ENCODE measurements at regions not wholly inside any gene's neighbourhood (a gene's known extent, or its start where the extent isn't known, plus 50 kb on each side); places are given as distances from the start of the nearest gene placed in this dataset.

- no peaks in the 10 kb centered on the region for H4K20me1 ChIP-seq (ENCODE audit: insufficient read depth, low read length)
- H3K36me3 ChIP-seq (replicated peaks in 1 of 2; ENCODE audit: control insufficient read depth in 1 of 2, insufficient read depth in 2 of 2, low read length in 2 of 2): no peaks in the 10 kb centered on the region
- no peaks in the 10 kb centered on the region for H3K4me1 ChIP-seq (ENCODE audit: insufficient read depth, low read length)
- no TSS peak for BruUV-seq (replicated peaks)
- no peak overlapping the region for H3K4me2 ChIP-seq (ENCODE audit: low read depth, low read length)
- H3K9me3 ChIP-seq (ENCODE audit: low read length): no peaks in the 10 kb centered on the region
- 42% methylated on average over 2 of the region's 2 CpGs for WGBS (ENCODE audit: low lambda C conversion rate)
- no peak overlapping the region for H3K27ac ChIP-seq (ENCODE audit: extremely low read length, insufficient read depth, low read length)
- H3K9ac ChIP-seq (ENCODE audit: insufficient read depth, low read depth, low read length): no peak overlapping the region
- ATAC-seq (no peak), FAIRE-seq (no peak), DNase-seq (ENCODE audit: low spot score) (no peak)
- POLR2A ChIA-PET: no interaction called here
- no peak overlapping the region for H2AFZ ChIP-seq (ENCODE audit: low read length)
- no peak overlapping the region for H3K4me3 ChIP-seq (replicated peaks in 1 of 3; ENCODE audit: insufficient read depth in 1 of 3, low read depth in 2 of 3, low read length in 3 of 3)
- H3K79me2 ChIP-seq (ENCODE audit: insufficient read depth, low read length): no peaks in the 10 kb centered on the region
- TF ChIP-seq ZBTB7A (CRISPR knock-in tag; IDR thresholded peaks at IDR 0.05): no peak
- no peak for TF ChIP-seq ZEB1 (IDR thresholded peaks at IDR 0.05; ENCODE audit: insufficient replicate concordance, low read depth)
- TF ChIP-seq ZNF24 (IDR thresholded peaks at IDR 0.05): no peak
- no peak for TF ChIP-seq ZNF3 (CRISPR knock-in tag; IDR thresholded peaks at IDR 0.05)
- TF ChIP-seq ZNF430 (CRISPR knock-in tag; IDR thresholded peaks at IDR 0.05): no peak
- no peak for TF ChIP-seq ZKSCAN5 (CRISPR knock-in tag; IDR thresholded peaks at IDR 0.05)
- no peak for TF ChIP-seq ZNF230 (CRISPR knock-in tag; IDR thresholded peaks at IDR 0.05)
- TF ChIP-seq ZNF772 (CRISPR knock-in tag; IDR thresholded peaks at IDR 0.05): no peak
- TF ChIP-seq SOX6 (IDR thresholded peaks at IDR 0.05): no peak
- no peak for TF ChIP-seq SOX6 (CRISPR knock-in tag; IDR thresholded peaks at IDR 0.05)
- TF ChIP-seq SMYD3 (CRISPR knock-in tag; IDR thresholded peaks at IDR 0.05): no peak
- TF ChIP-seq ZNF720 (CRISPR knock-in tag; IDR thresholded peaks at IDR 0.05): no peak
- TF ChIP-seq PREB (CRISPR knock-in tag; IDR thresholded peaks at IDR 0.05): no peak
- no peak for TF ChIP-seq CHD2 (IDR thresholded peaks at IDR 0.05; ENCODE audit: low read depth, low read length)
- TF ChIP-seq HMG20B (CRISPR knock-in tag; conservative IDR thresholded peaks at IDR 0.05): no peak
- TF ChIP-seq MIXL1 (CRISPR knock-in tag; IDR thresholded peaks at IDR 0.05): no peak
- no peak for TF ChIP-seq E2F1 (CRISPR knock-in tag; IDR thresholded peaks at IDR 0.05)
- no peak for TF ChIP-seq FOXJ3 (CRISPR knock-in tag; IDR thresholded peaks at IDR 0.05; ENCODE audit: borderline replicate concordance)
- TF ChIP-seq NR2C2 (CRISPR knock-in tag; IDR thresholded peaks at IDR 0.05; ENCODE audit: borderline replicate concordance): no peak
- no peak for TF ChIP-seq ZBTB34 (CRISPR knock-in tag; IDR thresholded peaks at IDR 0.05)
- intact Hi-C loops (cut with micrococcal nuclease; ENCODE audit: unreplicated experiment): no loop called here
- in situ Hi-C loops (cut with HindIII; ENCODE audit: extremely low pct_ligation_motif_present, low pct_unique_long_range_greater_than_20kb): no loop called here
- H3K27me3 ChIP-seq (ENCODE audit: control insufficient read depth in 1 of 2, insufficient read depth in 2 of 2, low read length in 2 of 2): no peaks in the 10 kb centered on the region
- CTCF ChIA-PET (ENCODE audit: low intra/inter-chr PET ratio, low total read pairs): no interaction called here
Measured at GRCh38 chrX:45445745-45446412, 245.2 kb upstream of the DIPK2B start.
